ENCODE measurements at regions not wholly inside any gene's neighbourhood (a gene's known extent, or its start where the extent isn't known, plus 50 kb on each side); places are given as distances from the start of the nearest gene placed in this dataset.
"Not testable (repeated sequence)": the region's sequence is repeated elsewhere in the genome, so short reads cannot be mapped to it uniquely, and the experiment has no call there.

- no peak overlapping the region for H3K27ac ChIP-seq (ENCODE audit: low read length)
- H3K27me3 ChIP-seq (replicated peaks; ENCODE audit: insufficient read depth, low read length), result no peaks in the 10 kb centered on the region
- DNase-seq, result no peak
- H3K9me3 ChIP-seq (replicated peaks; ENCODE audit: insufficient read depth, low read length), result no peaks in the 10 kb centered on the region
- TF ChIP-seq EZH2 (optimal IDR thresholded peaks at IDR 0.05; ENCODE audit: low read depth, low read length), result no peak
- TF ChIP-seq, protein P1, sequence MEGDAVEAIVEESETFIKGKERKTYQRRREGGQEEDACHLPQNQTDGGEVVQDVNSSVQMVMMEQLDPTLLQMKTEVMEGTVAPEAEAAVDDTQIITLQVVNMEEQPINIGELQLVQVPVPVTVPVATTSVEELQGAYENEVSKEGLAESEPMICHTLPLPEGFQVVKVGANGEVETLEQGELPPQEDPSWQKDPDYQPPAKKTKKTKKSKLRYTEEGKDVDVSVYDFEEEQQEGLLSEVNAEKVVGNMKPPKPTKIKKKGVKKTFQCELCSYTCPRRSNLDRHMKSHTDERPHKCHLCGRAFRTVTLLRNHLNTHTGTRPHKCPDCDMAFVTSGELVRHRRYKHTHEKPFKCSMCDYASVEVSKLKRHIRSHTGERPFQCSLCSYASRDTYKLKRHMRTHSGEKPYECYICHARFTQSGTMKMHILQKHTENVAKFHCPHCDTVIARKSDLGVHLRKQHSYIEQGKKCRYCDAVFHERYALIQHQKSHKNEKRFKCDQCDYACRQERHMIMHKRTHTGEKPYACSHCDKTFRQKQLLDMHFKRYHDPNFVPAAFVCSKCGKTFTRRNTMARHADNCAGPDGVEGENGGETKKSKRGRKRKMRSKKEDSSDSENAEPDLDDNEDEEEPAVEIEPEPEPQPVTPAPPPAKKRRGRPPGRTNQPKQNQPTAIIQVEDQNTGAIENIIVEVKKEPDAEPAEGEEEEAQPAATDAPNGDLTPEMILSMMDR (IDR thresholded peaks at IDR 0.05; ENCODE audit: low read length), result no peak
- TF ChIP-seq EZH2phosphoT487 (IDR thresholded peaks at IDR 0.05; ENCODE audit: low read length), result no peak
- no peaks in the 10 kb centered on the region for H3K79me2 ChIP-seq (ENCODE audit: low read length)
- no peaks in the 10 kb centered on the region for H3K36me3 ChIP-seq (replicated peaks; ENCODE audit: insufficient read depth, low read length)
- peaks cover 20% of the 10 kb centered on the region for H3K4me1 ChIP-seq (ENCODE audit: low read length)
- peaks cover 8% of the 10 kb centered on the region for H3F3A ChIP-seq (ENCODE audit: insufficient read depth, low read length)
- no peak overlapping the region for H2AFZ ChIP-seq (ENCODE audit: low read length)
- no peak overlapping the region for H3K4me2 ChIP-seq (ENCODE audit: low read depth, low read length)
- no peaks in the 10 kb centered on the region for H4K20me1 ChIP-seq (ENCODE audit: insufficient read depth, low read length)
- H3K4me3 ChIP-seq (ENCODE audit: low read length), result no peak overlapping the region
- no peak overlapping the region for H3K9ac ChIP-seq (ENCODE audit: low read length)
- H3K9me2 ChIP-seq (replicated peaks; ENCODE audit: insufficient read depth, low read length), result no peaks in the 10 kb centered on the region
These were observed 78.4 kb upstream of the TMEM170B start for GRCh38 chr6:11459079-11459610.

DNA sequence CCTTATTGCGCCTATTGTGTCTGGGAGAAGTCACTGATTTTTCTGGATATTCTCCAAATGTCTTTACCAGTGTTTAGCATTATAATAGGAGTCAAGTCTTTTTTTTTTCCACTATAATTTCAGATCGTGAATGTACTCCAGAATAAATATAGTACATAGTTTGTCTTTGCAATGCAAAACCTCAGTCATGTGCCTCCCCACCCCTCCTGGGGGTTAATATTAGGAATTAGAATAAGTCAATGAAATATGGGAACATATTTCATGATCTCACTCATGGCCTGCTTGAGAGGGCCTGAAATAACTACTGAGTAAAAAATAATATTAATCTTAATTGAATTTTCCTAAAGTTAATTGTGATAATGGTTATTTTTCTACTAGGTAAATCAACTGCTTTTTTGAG is 79.0 kb upstream of the TMEM170B start:
- H3K4me3 ChIP-seq (ENCODE audit: low read length), result no peak overlapping the region
- DNase-seq, result no peak
- no peaks in the 10 kb centered on the region for H3K27me3 ChIP-seq (replicated peaks; ENCODE audit: insufficient read depth, low read length)
- H3K9me3 ChIP-seq (replicated peaks; ENCODE audit: insufficient read depth, low read length), result no peaks in the 10 kb centered on the region
- H3K9ac ChIP-seq (ENCODE audit: low read length), result no peak overlapping the region
- H3K79me2 ChIP-seq (ENCODE audit: low read length), result no peaks in the 10 kb centered on the region
- peaks cover 20% of the 10 kb centered on the region for H3K4me1 ChIP-seq (ENCODE audit: low read length)
- no peaks in the 10 kb centered on the region for H3K9me2 ChIP-seq (replicated peaks; ENCODE audit: insufficient read depth, low read length)
- no peaks in the 10 kb centered on the region for H3K36me3 ChIP-seq (replicated peaks; ENCODE audit: insufficient read depth, low read length)
- H2AFZ ChIP-seq (ENCODE audit: low read length), result no peak overlapping the region
- no peak overlapping the region for H3K4me2 ChIP-seq (ENCODE audit: low read depth, low read length)
- TF ChIP-seq EZH2phosphoT487 (IDR thresholded peaks at IDR 0.05; ENCODE audit: low read length) (no peak), EZH2 (optimal IDR thresholded peaks at IDR 0.05; ENCODE audit: low read depth, low read length) (no peak)
- TF ChIP-seq, protein P1 (IDR thresholded peaks at IDR 0.05; ENCODE audit: low read length), result no peak
- H3K27ac ChIP-seq (ENCODE audit: low read length), result no peak overlapping the region
- H4K20me1 ChIP-seq (ENCODE audit: insufficient read depth, low read length), result no peaks in the 10 kb centered on the region
- H3F3A ChIP-seq (ENCODE audit: insufficient read depth, low read length), result peaks cover 8% of the 10 kb centered on the region

DNA sequence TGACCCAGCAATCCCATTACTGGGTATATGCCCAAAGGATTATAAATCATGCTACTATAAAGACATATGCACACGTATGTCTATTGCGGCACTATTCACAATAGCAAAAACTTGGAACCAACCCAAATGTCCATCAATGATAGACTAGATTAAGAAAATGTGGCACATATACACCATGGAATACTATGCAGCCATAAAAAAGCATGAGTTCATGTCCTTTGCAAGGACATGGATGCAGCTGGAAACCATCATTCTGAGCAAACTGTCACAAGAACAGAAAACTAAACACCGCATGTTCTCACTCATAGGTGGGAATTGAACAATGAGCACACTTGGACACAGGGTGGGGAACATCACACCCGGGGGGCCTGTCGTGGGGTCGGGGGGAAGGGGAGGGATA is 80.1 kb upstream of the TMEM170B start:
- H3K9me3 ChIP-seq (replicated peaks; ENCODE audit: insufficient read depth, low read length); H3K4me2 ChIP-seq (ENCODE audit: low read depth, low read length); H3K9ac ChIP-seq (ENCODE audit: low read length); DNase-seq; H3K4me3 ChIP-seq (ENCODE audit: low read length); H3F3A ChIP-seq (ENCODE audit: insufficient read depth, low read length); H3K27me3 ChIP-seq (replicated peaks; ENCODE audit: insufficient read depth, low read length); H2AFZ ChIP-seq (ENCODE audit: low read length); H3K27ac ChIP-seq (ENCODE audit: low read length); H3K36me3 ChIP-seq (replicated peaks; ENCODE audit: insufficient read depth, low read length); H3K79me2 ChIP-seq (ENCODE audit: low read length); H3K9me2 ChIP-seq (replicated peaks; ENCODE audit: insufficient read depth, low read length); H4K20me1 ChIP-seq (ENCODE audit: insufficient read depth, low read length): not testable (repeated sequence)
- peaks cover 20% of the 10 kb centered on the region for H3K4me1 ChIP-seq (ENCODE audit: low read length)

DNA sequence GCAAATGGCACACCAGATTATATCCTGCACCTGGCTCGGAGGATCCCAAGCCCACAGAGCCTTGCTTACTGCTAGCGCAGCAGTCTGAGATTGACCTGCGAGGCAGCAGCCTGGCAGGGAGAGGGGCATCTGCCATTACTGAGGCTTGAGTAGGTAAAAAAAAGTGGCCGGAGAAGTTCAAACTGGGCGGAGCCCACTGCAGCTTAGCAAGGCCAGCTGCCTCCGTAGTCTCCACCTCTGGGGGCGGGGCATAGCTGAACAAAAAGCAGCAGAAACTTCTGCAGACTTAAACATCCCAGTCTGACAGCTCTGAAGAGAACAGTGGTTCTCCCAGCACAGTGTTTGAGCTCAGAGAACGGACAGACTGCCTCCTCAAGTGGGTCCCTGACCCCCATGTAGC is 85.4 kb upstream of the TMEM170B start:
- not testable (repeated sequence) for H3K27me3 ChIP-seq (replicated peaks; ENCODE audit: insufficient read depth, low read length)

More for the DNA sequence above, 85.4 kb upstream of the TMEM170B start:
- H3K4me2 ChIP-seq (ENCODE audit: low read depth, low read length); H4K20me1 ChIP-seq (ENCODE audit: insufficient read depth, low read length); H3K9me2 ChIP-seq (replicated peaks; ENCODE audit: insufficient read depth, low read length); H3K79me2 ChIP-seq (ENCODE audit: low read length); H3F3A ChIP-seq (ENCODE audit: insufficient read depth, low read length); DNase-seq; H3K9ac ChIP-seq (ENCODE audit: low read length); H2AFZ ChIP-seq (ENCODE audit: low read length); H3K36me3 ChIP-seq (replicated peaks; ENCODE audit: insufficient read depth, low read length); H3K27ac ChIP-seq (ENCODE audit: low read length); H3K4me3 ChIP-seq (ENCODE audit: low read length); H3K9me3 ChIP-seq (replicated peaks; ENCODE audit: insufficient read depth, low read length); H3K4me1 ChIP-seq (ENCODE audit: low read length): not testable (repeated sequence)
